ENCODE measurements at regions not wholly inside any gene's neighbourhood (a gene's known extent, or its start where the extent isn't known, plus 50 kb on each side); places are given as distances from the start of the nearest gene placed in this dataset.

DNA sequence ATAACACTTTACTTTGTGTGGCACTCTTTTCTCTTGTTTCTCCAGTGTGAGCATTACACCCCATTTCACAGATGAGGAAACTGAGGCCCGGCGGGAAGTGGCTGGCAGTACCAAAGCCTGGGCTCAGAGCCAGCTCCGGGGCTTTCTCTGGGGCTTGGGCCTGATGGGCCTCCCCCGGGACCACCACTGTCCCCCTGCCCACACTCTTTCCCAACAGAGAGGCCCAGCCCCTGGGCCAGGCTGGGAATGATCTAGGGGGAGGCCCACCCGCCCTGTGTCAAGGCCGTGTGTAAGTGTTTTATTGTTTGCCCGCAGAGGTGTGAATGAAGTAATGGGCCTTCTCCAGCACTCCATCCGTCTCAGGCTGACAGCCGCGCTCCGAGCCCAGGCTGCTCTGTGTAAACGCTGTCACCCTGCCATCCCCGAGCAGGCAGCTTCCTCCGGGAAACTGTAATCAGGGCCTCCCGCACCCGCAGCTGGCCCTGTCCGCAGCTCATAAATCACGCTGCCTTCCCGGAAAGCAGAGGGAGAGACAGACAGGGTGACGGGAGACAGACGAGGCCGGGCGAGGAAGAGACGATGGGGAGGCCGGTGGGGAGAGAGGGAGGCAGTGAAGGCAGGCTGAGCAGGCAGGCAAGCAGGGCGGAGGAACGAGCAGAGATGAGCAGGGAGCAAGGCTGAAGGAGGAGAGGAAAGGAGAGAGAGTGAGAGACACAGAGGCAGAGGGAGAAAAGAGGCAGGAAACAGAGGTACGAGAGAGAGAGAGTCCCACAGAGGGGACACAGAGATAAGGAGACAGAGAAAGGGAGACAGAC, 109.7 kb upstream of the ZBTB40 start:
- TF ChIP-seq, protein P1, sequence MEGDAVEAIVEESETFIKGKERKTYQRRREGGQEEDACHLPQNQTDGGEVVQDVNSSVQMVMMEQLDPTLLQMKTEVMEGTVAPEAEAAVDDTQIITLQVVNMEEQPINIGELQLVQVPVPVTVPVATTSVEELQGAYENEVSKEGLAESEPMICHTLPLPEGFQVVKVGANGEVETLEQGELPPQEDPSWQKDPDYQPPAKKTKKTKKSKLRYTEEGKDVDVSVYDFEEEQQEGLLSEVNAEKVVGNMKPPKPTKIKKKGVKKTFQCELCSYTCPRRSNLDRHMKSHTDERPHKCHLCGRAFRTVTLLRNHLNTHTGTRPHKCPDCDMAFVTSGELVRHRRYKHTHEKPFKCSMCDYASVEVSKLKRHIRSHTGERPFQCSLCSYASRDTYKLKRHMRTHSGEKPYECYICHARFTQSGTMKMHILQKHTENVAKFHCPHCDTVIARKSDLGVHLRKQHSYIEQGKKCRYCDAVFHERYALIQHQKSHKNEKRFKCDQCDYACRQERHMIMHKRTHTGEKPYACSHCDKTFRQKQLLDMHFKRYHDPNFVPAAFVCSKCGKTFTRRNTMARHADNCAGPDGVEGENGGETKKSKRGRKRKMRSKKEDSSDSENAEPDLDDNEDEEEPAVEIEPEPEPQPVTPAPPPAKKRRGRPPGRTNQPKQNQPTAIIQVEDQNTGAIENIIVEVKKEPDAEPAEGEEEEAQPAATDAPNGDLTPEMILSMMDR (IDR thresholded peaks at IDR 0.05) = no peak
- no peak for TF ChIP-seq ZFX (IDR thresholded peaks at IDR 0.05; ENCODE audit: borderline replicate concordance)
- H3K27ac ChIP-seq = no peak overlapping the region

DNA sequence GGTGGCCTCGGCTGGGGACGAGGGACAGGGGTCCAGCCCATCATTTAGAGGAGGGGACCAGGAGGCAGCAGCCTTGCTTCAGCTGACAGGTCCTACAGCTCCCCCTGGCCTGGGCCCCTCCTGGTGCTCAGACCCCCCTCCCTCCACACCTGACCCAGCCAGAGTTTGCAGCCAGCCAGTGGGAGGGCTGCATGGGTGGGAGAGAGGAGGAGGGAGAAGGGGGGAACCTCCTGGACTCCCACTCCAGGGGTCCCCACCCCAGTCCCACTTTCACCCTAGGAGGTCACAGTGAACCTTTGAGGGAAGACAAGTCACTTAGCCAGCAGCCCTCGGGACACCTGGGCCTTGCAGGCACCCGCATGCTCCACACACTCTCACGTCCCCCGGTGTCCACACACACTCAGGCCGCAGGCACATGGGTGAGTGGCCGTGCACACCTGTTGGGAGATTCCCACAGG, 108.9 kb upstream of the ZBTB40 start:
- TF ChIP-seq, protein P1 (IDR thresholded peaks at IDR 0.05) = no peak
- no peak for TF ChIP-seq ZFX (IDR thresholded peaks at IDR 0.05; ENCODE audit: borderline replicate concordance)
- no peak overlapping the region for H3K27ac ChIP-seq

DNA sequence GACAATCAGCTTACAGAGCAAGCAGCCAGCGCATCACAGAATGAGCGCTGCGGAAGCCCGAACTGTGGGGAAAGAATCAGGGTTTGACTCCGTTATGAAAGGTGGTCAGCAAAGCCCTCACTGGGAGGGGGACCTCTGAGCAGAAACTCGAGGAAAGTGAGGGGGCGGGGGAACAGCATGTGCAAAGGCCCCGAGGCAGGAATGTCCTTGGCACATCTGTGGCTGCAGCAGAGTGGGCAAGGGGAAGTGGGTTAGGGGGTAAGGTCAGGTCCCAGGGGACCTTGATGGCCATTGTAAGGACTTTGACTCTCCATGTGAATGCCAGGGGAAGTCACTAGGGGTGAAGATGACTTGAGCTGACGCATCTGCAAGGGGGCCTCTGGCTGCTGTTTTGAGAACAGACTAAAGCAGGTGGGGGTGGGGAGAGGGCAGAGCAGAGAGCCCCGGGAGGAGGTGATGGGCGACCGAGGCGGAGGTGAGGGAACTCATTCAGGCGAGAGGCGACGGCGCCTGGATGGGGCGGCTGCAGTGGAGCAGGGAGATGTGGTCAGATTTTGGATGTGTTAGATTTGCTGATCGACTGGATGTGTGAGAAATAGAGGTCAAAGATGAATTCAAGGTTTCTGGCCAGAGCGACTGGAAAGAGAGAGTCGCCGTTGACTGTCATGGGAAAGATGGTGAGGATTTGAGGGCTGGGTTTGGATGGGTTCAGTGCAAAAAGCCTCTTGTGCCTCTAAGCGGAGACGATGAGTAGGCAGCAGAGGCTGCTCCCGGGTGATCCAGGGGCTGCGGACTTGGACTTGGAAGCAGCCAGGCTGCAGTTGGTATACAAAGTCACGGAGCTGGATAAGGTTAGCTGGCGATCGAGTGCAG, 108.0 kb upstream of the ZBTB40 start:
- TF ChIP-seq ZFX (IDR thresholded peaks at IDR 0.05; ENCODE audit: borderline replicate concordance) = no peak
- TF ChIP-seq, protein P1 (IDR thresholded peaks at IDR 0.05) = no peak

DNA sequence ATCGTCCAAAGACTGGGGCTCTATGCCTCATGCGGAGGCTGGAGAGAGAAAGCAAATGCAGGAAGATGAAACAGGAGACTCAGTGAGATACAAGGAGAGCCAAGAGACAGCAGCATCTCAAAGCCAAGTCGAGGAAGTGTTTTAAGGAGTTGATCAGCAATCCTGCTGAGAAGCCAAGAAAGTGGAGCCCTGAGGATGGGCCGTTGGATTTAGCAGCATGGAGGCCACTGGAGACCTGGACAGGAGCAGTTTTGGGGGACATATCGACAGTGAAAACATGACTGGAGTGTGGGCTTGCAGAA, 107.4 kb upstream of the ZBTB40 start:
- TF ChIP-seq ZFX (IDR thresholded peaks at IDR 0.05; ENCODE audit: borderline replicate concordance) = no peak
- TF ChIP-seq, protein P1 (IDR thresholded peaks at IDR 0.05) = no peak

More for the DNA sequence above, 108.0 kb upstream of the ZBTB40 start:
- H3K27ac ChIP-seq = no peak overlapping the region

DNA sequence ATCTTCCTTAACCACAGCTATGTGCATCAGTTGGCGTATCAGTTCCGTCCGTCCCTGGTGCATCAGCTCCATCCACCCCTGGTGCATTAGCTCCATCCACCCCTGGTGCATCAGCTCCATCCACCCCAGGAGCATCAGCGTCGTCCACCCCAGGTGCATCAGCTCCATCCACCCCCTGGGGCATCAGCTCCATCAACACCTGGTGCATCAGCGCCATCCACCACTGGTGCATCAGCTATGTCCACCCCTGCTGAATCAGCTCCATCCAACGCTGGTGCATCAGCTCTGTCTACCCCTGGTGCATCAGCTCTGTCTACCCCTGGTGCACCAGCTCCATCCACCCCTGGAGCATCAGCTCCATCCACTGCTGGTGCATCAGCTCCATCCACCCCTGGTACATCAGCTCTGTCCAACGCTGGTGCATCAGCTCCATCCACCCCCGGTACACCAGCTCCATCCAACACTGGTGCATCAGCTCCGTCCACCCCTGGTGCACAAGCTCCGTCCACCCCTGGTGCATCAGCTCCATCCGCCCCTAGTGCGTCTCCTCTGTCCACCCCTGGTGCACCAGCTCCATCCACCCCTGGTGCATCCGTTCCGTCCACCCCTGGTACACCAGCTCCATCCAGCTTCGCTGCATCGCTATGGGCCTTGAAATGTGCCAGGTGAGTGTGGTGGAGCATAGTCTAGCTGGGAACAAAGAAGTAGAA, 106.6 kb upstream of the ZBTB40 start:
- no peak overlapping the region for H3K27ac ChIP-seq
- TF ChIP-seq, protein P1 (IDR thresholded peaks at IDR 0.05) = no peak
- TF ChIP-seq ZFX (IDR thresholded peaks at IDR 0.05; ENCODE audit: borderline replicate concordance) = no peak

More for the DNA sequence above, 107.4 kb upstream of the ZBTB40 start:
- no peak overlapping the region for H3K27ac ChIP-seq

DNA sequence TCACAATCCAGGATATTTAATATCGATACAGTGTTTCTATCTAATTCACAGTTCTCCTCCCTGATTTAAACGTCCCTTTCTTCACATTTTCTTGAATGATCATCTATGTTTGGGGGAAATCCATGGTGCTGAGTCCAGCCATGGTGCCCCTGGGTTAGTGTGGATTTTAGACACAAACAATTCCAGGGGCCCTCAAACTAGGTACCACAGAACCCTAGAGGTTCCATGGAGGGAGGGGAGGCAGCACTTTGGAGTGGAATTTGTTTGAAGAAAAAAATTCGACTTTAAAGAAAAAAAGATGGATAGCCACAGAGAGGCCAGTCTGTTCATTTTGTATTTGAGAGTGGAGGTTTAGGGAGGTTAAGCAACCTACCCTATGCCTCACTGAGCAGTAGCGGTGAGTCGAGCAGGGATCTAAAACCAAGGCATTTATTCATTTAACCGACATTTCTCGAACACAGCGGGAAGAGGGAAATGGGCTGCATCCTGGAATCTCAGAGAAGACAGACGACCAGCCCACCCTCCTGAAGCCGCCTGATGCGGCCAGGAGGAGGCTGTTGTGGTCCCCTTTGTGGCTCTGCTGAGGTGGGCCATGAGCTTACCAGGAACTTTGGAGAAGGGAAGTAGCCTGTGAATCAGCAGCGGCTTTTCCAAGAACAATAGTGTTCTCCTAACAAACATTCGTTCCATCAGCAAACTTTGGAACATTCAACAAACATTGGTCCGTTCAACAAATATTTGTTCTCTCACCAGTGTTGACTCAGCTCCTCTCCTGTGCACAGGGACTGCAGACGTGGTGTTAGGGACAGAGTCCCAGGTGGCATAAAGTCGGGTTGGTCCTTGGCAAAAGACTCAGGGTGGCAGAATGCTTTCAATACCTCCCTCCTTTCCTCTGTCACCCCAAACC, 103.5 kb upstream of the ZBTB40 start:
- TF ChIP-seq ZFX (IDR thresholded peaks at IDR 0.05; ENCODE audit: borderline replicate concordance) = no peak
- TF ChIP-seq, protein P1 (IDR thresholded peaks at IDR 0.05) = no peak
- peak overlapping the region; percentile 44 for H3K27ac ChIP-seq
